ENCODE measurements at regions not wholly inside any gene's neighbourhood (a gene's known extent, or its start where the extent isn't known, plus 50 kb on each side); places are given as distances from the start of the nearest gene placed in this dataset.

GRCh38 chr13:55569082-55569481, 1571.6 kb upstream of the PRR20A start:
- no peak for TF ChIP-seq POLR2A (IDR thresholded peaks at IDR 0.05; ENCODE audit: low read depth, low read length)
- TF ChIP-seq POLR2AphosphoS5 (IDR thresholded peaks at IDR 0.05; ENCODE audit: low read depth, low read length) = no peak
- TF ChIP-seq POU2F2 (IDR thresholded peaks at IDR 0.05; ENCODE audit: low read depth, low read length) = no peak
